Tongue (tissue), 1 donor: ENCODE measurements at regions not wholly inside any gene's neighbourhood (a gene's known extent, or its start where the extent isn't known, plus 50 kb on each side); places are given as distances from the start of the nearest gene placed in this dataset.
A peak's percentile ranks its signal among the peaks of the same experiment; 100 is the strongest.

Experiments used
- DNase-seq: peaks from one replicate; pipeline ENCODE4 v3.0.0-alpha.2; 2015

GRCh38 chrX:22325096-22325495, 52.4 kb downstream of the CBLL2 start:
- peak; percentile 16 for DNase-seq

GRCh38 chrX:22329783-22330182, 57.1 kb downstream of the CBLL2 start:
- DNase-seq = no peak

GRCh38 chrX:22338740-22339139, 66.0 kb downstream of the CBLL2 start:
- DNase-seq = peak; percentile 23

GRCh38 chrX:22339459-22339858, 66.7 kb downstream of the CBLL2 start:
- no peak for DNase-seq

GRCh38 chrX:22340022-22340616, 67.4 kb downstream of the CBLL2 start:
- no peak for DNase-seq

- no peak for DNase-seq
Measured at GRCh38 chrX:22343192-22343591, 70.5 kb downstream of the CBLL2 start.

GRCh38 chrX:22345884-22346283, 73.2 kb downstream of the CBLL2 start:
- DNase-seq = no peak

GRCh38 chrX:22347491-22347890, 74.8 kb downstream of the CBLL2 start:
- DNase-seq = no peak

- DNase-seq = no peak
Measured at GRCh38 chrX:22349116-22349515, 76.4 kb downstream of the CBLL2 start.

- no peak for DNase-seq
Measured at GRCh38 chrX:22351076-22351475, 78.4 kb downstream of the CBLL2 start.

- DNase-seq = no peak
Measured at GRCh38 chrX:22351966-22352365, 79.3 kb downstream of the CBLL2 start.

GRCh38 chrX:22357621-22358020, 84.9 kb downstream of the CBLL2 start:
- DNase-seq = no peak

GRCh38 chrX:22360129-22360528, 87.4 kb downstream of the CBLL2 start:
- DNase-seq = peak; percentile 19

GRCh38 chrX:22365460-22365859, 92.7 kb downstream of the CBLL2 start:
- no peak for DNase-seq

- no peak for DNase-seq
Measured at GRCh38 chrX:22366166-22366702, 93.5 kb downstream of the CBLL2 start.

GRCh38 chrX:22366906-22367305, 94.2 kb downstream of the CBLL2 start:
- DNase-seq = no peak

GRCh38 chrX:22373094-22373493, 100.4 kb downstream of the CBLL2 start:
- no peak for DNase-seq

- DNase-seq = no peak
Measured at GRCh38 chrX:22373766-22374165, 101.1 kb downstream of the CBLL2 start.

GRCh38 chrX:22376369-22376768, 103.7 kb downstream of the CBLL2 start:
- DNase-seq = no peak

GRCh38 chrX:22378296-22378695, 105.6 kb downstream of the CBLL2 start:
- no peak for DNase-seq

- no peak for DNase-seq
Measured at GRCh38 chrX:22383988-22384387, 111.3 kb downstream of the CBLL2 start.

- peak; percentile 8 for DNase-seq
Measured at GRCh38 chrX:22389556-22390179, 117.0 kb downstream of the CBLL2 start.

- DNase-seq = peak; percentile 10
Measured at GRCh38 chrX:22392133-22392948, 119.6 kb downstream of the CBLL2 start.
